ENCODE measurements at regions not wholly inside any gene's neighbourhood (a gene's known extent, or its start where the extent isn't known, plus 50 kb on each side); places are given as distances from the start of the nearest gene placed in this dataset.

DNA sequence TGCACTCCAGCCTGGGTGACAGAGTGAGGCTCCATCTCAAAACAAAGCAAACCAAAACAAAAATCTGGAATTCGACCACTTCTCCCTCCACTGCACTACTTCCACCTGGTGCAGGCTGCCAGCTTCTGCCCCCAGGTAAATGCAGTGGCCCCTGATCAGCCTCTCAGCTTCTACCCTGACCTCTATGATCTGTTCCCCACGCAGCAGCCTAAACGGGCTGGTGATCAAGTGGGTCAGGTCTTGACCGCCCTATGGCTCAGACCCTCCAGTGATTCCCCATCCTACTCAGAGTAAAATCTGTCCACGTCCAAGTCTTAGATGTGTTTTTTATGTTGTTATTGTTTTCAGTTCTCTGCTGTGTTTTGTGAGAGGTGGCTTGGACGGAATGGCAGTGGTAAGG lies 163.9 kb downstream of the KCTD15 start:
- TF ChIP-seq POLR2AphosphoS5 (IDR thresholded peaks at IDR 0.05; ENCODE audit: borderline replicate concordance, low read depth, low read length) (no peak), EZH2 (IDR thresholded peaks at IDR 0.05) (no peak), FOXP2 (optimal IDR thresholded peaks at IDR 0.05; ENCODE audit: control extremely low read depth, extremely low read length, insufficient read depth) (no peak)
